ENCODE measurements at regions not wholly inside any gene's neighbourhood (a gene's known extent, or its start where the extent isn't known, plus 50 kb on each side); places are given as distances from the start of the nearest gene placed in this dataset.

- Histone ChIP-seq H3K4me2 (no peak overlapping the region), H3F3A (replicated peaks; ENCODE audit: low read depth) (no peaks in the 10 kb centered on the region), H3K4me1 (ENCODE audit: insufficient read depth) (no peaks in the 10 kb centered on the region), H3K27ac (ENCODE audit: low read depth) (no peak overlapping the region), H3K79me2 (replicated peaks; ENCODE audit: insufficient read depth) (no peaks in the 10 kb centered on the region), H3K9me2 (ENCODE audit: insufficient read depth) (no peaks in the 10 kb centered on the region; the same call in 1 of the 2 replicates), H3K36me3 (ENCODE audit: insufficient read depth) (no peaks in the 10 kb centered on the region), H3K4me3 (no peak overlapping the region), H3K27me3 (ENCODE audit: insufficient read depth) (no peaks in the 10 kb centered on the region), H2AFZ (no peak overlapping the region), H4K20me1 (replicated peaks; ENCODE audit: insufficient read depth) (no peaks in the 10 kb centered on the region)
- ATAC-seq (no peak), DNase-seq (ENCODE audit: low spot score) (no peak)
- Mint-ChIP-seq H3K36me3 (ENCODE audit: low read depth) (no peaks in the 10 kb centered on the region), H3K9me3 (no peaks in the 10 kb centered on the region), H3K4me3 (no peak overlapping the region), H3K27ac (no peak overlapping the region), H3K27me3 (ENCODE audit: insufficient read depth, low read depth, poor library complexity) (no peaks in the 10 kb centered on the region), H3K4me1 (no peaks in the 10 kb centered on the region)
- TF ChIP-seq ZNF331 (CRISPR knock-in tag; IDR thresholded peaks at IDR 0.05; ENCODE audit: low read depth): no peak
- no peak for TF ChIP-seq JUNB (IDR thresholded peaks at IDR 0.05; ENCODE audit: unreplicated experiment)
- TF ChIP-seq ETS1 (IDR thresholded peaks at IDR 0.05): no peak
- no peak for TF ChIP-seq EZH2phosphoT487 (IDR thresholded peaks at IDR 0.05; ENCODE audit: unreplicated experiment)
- TF ChIP-seq REST (IDR thresholded peaks at IDR 0.05; ENCODE audit: unreplicated experiment): no peak
- TF ChIP-seq CREB1 (CRISPR knock-in tag; IDR thresholded peaks at IDR 0.05; ENCODE audit: low read depth): no peak
- no peak for TF ChIP-seq ZNF114 (CRISPR knock-in tag; IDR thresholded peaks at IDR 0.05)
- no peak for TF ChIP-seq STAT1 (IDR thresholded peaks at IDR 0.05; ENCODE audit: unreplicated experiment)
- TF ChIP-seq ZNF462 (CRISPR knock-in tag; IDR thresholded peaks at IDR 0.05): no peak
- no peak for TF ChIP-seq NANOG (IDR thresholded peaks at IDR 0.05; ENCODE audit: borderline replicate concordance)
- no peak for TF ChIP-seq EZH2 (IDR thresholded peaks at IDR 0.05; ENCODE audit: low read depth, unreplicated experiment)
- no peak for TF ChIP-seq POLR2AphosphoS5 (IDR thresholded peaks at IDR 0.05; ENCODE audit: low read depth)
- TF ChIP-seq CTCF (conservative IDR thresholded peaks at IDR 0.05; ENCODE audit: low read depth in 2 of 2): no peak
Observed at GRCh38 chr6:127023001-127023778, 95.3 kb upstream of the RSPO3 start.
